ENCODE measurements at regions not wholly inside any gene's neighbourhood (a gene's known extent, or its start where the extent isn't known, plus 50 kb on each side); places are given as distances from the start of the nearest gene placed in this dataset.

DNA sequence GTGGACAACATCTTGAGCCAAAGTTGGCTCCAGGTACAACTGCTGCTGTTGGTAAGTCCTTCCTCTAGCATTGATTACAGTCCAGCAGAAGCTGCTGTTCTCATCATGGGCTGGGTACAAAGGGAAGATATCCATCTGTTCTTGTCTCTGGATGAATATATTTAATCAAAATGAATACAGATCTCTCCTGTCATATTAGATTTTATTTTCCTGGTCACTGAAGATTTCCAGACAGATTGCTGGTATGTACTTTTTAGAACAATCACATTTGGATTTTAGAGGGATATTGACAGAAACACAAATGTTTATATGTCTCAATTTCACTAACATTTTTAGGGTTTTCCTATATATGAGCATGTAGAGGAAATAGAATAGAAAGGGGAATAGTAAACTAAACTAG is 155.4 kb upstream of the FHL2 start:
- no peak overlapping the region for H2AK9ac ChIP-seq (replicated peaks; ENCODE audit: low read depth, low read length, poor library complexity)
- H2AK5ac ChIP-seq (ENCODE audit: low read depth, low read length) = no peak overlapping the region
- no peak overlapping the region for H3K14ac ChIP-seq (replicated peaks; ENCODE audit: low read depth, low read length)
- no peak overlapping the region for H3K4me2 ChIP-seq (ENCODE audit: low read depth, low read length)
- H3K9me1 ChIP-seq (ENCODE audit: insufficient read depth, low read length) = no peaks in the 10 kb centered on the region
- DNase-seq (no peak), ATAC-seq (ENCODE audit: low read depth) (no peak)
- H2AFZ ChIP-seq (replicated peaks; ENCODE audit: low read length, poor library complexity) = no peak overlapping the region
- H3K79me1 ChIP-seq (ENCODE audit: low read depth in 1 of 2, low read length in 2 of 2) = no peaks in the 10 kb centered on the region
- no peak overlapping the region for H4K91ac ChIP-seq (ENCODE audit: insufficient read depth, low read depth, low read length)
- H3K4ac ChIP-seq (ENCODE audit: low read depth, low read length) = no peak overlapping the region
- no peaks in the 10 kb centered on the region for H3K9me3 ChIP-seq (ENCODE audit: control insufficient read depth, insufficient read depth, low read length)
- TF ChIP-seq, protein P1, sequence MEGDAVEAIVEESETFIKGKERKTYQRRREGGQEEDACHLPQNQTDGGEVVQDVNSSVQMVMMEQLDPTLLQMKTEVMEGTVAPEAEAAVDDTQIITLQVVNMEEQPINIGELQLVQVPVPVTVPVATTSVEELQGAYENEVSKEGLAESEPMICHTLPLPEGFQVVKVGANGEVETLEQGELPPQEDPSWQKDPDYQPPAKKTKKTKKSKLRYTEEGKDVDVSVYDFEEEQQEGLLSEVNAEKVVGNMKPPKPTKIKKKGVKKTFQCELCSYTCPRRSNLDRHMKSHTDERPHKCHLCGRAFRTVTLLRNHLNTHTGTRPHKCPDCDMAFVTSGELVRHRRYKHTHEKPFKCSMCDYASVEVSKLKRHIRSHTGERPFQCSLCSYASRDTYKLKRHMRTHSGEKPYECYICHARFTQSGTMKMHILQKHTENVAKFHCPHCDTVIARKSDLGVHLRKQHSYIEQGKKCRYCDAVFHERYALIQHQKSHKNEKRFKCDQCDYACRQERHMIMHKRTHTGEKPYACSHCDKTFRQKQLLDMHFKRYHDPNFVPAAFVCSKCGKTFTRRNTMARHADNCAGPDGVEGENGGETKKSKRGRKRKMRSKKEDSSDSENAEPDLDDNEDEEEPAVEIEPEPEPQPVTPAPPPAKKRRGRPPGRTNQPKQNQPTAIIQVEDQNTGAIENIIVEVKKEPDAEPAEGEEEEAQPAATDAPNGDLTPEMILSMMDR (conservative IDR thresholded peaks at IDR 0.05; ENCODE audit: low read depth, low read length) = no peak
- TF ChIP-seq, protein P2, sequence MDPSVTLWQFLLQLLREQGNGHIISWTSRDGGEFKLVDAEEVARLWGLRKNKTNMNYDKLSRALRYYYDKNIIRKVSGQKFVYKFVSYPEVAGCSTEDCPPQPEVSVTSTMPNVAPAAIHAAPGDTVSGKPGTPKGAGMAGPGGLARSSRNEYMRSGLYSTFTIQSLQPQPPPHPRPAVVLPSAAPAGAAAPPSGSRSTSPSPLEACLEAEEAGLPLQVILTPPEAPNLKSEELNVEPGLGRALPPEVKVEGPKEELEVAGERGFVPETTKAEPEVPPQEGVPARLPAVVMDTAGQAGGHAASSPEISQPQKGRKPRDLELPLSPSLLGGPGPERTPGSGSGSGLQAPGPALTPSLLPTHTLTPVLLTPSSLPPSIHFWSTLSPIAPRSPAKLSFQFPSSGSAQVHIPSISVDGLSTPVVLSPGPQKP (IDR thresholded peaks at IDR 0.05; ENCODE audit: borderline replicate concordance, low read depth, low read length) = no peak
- TF ChIP-seq, protein P3, sequence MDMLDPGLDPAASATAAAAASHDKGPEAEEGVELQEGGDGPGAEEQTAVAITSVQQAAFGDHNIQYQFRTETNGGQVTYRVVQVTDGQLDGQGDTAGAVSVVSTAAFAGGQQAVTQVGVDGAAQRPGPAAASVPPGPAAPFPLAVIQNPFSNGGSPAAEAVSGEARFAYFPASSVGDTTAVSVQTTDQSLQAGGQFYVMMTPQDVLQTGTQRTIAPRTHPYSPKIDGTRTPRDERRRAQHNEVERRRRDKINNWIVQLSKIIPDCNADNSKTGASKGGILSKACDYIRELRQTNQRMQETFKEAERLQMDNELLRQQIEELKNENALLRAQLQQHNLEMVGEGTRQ (IDR thresholded peaks at IDR 0.05; ENCODE audit: low read depth, low read length) = no peak
- H4K5ac ChIP-seq (ENCODE audit: low read depth, low read length) = no peak overlapping the region
- no peak overlapping the region for H2BK120ac ChIP-seq (ENCODE audit: low read depth, low read length)
- intact Hi-C loops (cut with micrococcal nuclease) (no loop called here), dilution Hi-C loops (cut with HindIII; ENCODE audit: low sequenced_read_pairs, unreplicated experiment) (no loop called here), in situ Hi-C loops (cut with MboI; ENCODE audit: low sequenced_read_pairs) (no loop called here)
- H2BK20ac ChIP-seq (ENCODE audit: low read depth, low read length) = no peak overlapping the region
- no peak overlapping the region for H3K18ac ChIP-seq (ENCODE audit: low read depth, low read length)
- no peak overlapping the region for H3K56ac ChIP-seq (ENCODE audit: extremely low read depth, insufficient read depth, low read length)
- no peak overlapping the region for H4K8ac ChIP-seq (ENCODE audit: low read depth in 2 of 2, low read length in 2 of 2)
- H3K36me3 ChIP-seq (ENCODE audit: control insufficient read depth, insufficient read depth, low read length) = no peaks in the 10 kb centered on the region
- ChIA-PET POLR2A (ENCODE audit: unreplicated experiment) (no interaction called here), CTCF (interaction anchor here (0.7 to 1.5 kb wide), 3 partner anchors 10 to 33 kb away, joined by 3 to 4 read pairs (median 3); no protein-coding TSS in a partner anchor)
- no TSS peak for BruUV-seq (replicated peaks)
- no peak overlapping the region for H2BK15ac ChIP-seq (ENCODE audit: low read depth, low read length)
- H3K4me3 ChIP-seq (ENCODE audit: insufficient read depth, low read depth, low read length) = no peak overlapping the region
- H4K20me1 ChIP-seq (ENCODE audit: insufficient read depth, low read length) = no peaks in the 10 kb centered on the region
- no peak overlapping the region for H3K9ac ChIP-seq (ENCODE audit: low read depth, low read length)
- H2BK5ac ChIP-seq (ENCODE audit: low read depth, low read length, poor library complexity, severe bottlenecking) = no peak overlapping the region
- peaks cover 43% of the 10 kb centered on the region for H3K27me3 ChIP-seq (ENCODE audit: control insufficient read depth, insufficient read depth, low read length)
- H3K27ac ChIP-seq (ENCODE audit: insufficient read depth, low read length) = no peak overlapping the region
- H3K23ac ChIP-seq (ENCODE audit: low read depth, low read length) = no peak overlapping the region
- no peaks in the 10 kb centered on the region for H3K4me1 ChIP-seq (ENCODE audit: control insufficient read depth, insufficient read depth, low read length)
